ENCODE measurements at regions not wholly inside any gene's neighbourhood (a gene's known extent, or its start where the extent isn't known, plus 50 kb on each side); places are given as distances from the start of the nearest gene placed in this dataset.

DNA sequence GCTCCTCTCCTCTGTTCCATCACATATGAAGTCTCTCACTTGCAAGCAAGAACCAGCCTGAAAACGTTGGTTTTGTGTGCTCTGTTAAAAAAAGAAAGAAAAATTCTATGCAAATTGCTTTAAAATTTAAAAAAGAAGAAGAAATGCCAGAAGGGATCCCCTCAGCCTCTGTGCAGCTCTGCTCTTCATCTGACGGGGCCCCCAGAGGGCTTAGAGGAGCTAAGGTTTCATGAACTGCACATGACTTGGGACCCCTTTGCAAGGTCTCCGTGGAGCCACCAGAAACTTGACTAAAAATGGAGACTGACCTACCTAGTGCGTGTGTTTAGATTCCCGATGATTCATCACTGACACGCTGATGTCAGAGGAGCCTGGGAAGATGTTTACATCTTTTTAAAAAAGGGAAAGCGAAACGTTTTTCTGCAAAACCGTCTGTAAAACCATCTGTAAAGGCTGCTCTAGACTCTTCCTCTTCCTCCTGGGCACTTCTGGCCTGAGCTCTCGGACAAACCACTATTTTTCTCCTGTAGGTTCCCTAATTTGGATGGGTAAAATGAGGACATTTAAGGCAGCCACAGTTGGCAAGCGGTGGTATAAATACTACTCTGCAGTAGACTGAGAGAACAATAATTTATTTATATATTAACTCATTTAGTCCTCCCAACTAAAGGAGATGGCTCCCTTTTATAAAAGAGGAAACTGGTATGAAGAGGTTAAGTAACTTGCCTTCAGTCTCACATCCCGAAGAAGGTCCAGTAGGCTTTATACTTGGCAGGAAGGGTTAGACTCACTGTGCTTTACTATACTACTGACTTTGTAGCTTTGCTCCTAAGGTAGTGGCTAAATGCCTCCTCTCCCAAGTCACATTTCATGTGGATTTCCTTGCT is 67.2 kb upstream of the POLG start:
- Histone ChIP-seq H3K27me3 (ENCODE audit: control insufficient read depth, insufficient read depth, low read length, poor library complexity, severe bottlenecking) (peaks cover 100% of the 10 kb centered on the region), H3K27ac (ENCODE audit: low read depth, low read length) (no peak overlapping the region), H3K4me3 (ENCODE audit: low read length) (no peak overlapping the region), H3K9ac (ENCODE audit: extremely low read depth, low read length, poor library complexity, severe bottlenecking) (no peak overlapping the region), H3K36me3 (ENCODE audit: control insufficient read depth, insufficient read depth, low read length) (no peaks in the 10 kb centered on the region), H3K9me3 (ENCODE audit: control insufficient read depth, low read length) (peaks cover 5% of the 10 kb centered on the region), H3K4me1 (ENCODE audit: control insufficient read depth, insufficient read depth, low read length) (peaks cover under 1% of the 10 kb centered on the region)
- WGBS, 2 experiments (ENCODE audit: insufficient coverage in 1 of 2, insufficient read length in 1 of 2) = 11 to 14% methylated on average over 8 to 11 of the region's 12 CpGs
- Mint-ChIP-seq H3K27ac (no peak overlapping the region), H3K9me3 (no peaks in the 10 kb centered on the region), H3K4me1 (peaks cover 16% of the 10 kb centered on the region), H3K36me3 (ENCODE audit: low read depth) (no peaks in the 10 kb centered on the region), H3K4me3 (no peak overlapping the region), H3K27me3 (ENCODE audit: insufficient read depth) (peaks cover 98% of the 10 kb centered on the region)
- DNase-seq = no peak
- TF ChIP-seq, protein P1, sequence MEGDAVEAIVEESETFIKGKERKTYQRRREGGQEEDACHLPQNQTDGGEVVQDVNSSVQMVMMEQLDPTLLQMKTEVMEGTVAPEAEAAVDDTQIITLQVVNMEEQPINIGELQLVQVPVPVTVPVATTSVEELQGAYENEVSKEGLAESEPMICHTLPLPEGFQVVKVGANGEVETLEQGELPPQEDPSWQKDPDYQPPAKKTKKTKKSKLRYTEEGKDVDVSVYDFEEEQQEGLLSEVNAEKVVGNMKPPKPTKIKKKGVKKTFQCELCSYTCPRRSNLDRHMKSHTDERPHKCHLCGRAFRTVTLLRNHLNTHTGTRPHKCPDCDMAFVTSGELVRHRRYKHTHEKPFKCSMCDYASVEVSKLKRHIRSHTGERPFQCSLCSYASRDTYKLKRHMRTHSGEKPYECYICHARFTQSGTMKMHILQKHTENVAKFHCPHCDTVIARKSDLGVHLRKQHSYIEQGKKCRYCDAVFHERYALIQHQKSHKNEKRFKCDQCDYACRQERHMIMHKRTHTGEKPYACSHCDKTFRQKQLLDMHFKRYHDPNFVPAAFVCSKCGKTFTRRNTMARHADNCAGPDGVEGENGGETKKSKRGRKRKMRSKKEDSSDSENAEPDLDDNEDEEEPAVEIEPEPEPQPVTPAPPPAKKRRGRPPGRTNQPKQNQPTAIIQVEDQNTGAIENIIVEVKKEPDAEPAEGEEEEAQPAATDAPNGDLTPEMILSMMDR (conservative IDR thresholded peaks at IDR 0.05) = no peak

DNA sequence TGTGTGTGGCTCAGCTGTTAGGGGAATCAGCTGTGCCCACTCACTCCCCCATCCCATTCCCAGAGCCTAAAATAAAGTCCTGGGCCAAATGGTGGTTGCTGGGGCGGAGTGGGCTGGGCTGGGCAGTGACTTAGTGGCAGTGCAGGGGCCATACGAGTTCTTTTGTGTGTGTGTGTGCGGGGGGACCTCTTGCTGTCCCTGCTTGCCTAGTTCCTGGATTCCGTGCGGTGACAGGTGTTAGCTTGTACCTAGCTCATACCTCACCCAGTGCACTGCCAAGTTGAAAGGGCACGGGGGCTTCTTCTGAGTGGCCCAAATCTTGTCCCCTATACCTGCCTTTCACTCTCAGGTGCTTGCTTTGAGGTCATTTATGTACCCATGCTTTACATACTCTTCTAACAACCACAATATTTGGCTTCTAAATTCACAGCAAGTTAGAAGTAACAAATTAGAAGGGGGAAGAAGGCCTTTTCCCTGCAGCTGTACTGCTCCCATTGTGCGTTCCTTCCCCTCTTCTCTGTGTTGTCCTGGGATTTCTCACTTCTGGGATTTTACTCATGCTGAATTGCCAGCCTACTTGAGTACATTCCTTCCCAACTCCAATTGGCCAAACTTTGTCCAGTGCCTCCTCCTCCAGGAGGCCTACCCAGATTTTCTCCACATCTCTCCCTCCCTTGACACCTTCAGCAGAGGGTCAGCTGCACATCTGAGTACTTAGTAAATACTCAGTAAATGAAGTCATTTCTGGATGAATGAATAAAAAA is 66.3 kb upstream of the POLG start:
- Histone ChIP-seq H3K4me3 (ENCODE audit: low read length) (no peak overlapping the region), H3K9ac (ENCODE audit: extremely low read depth, low read length, poor library complexity, severe bottlenecking) (no peak overlapping the region), H3K27me3 (ENCODE audit: control insufficient read depth, insufficient read depth, low read length, poor library complexity, severe bottlenecking) (peaks cover 100% of the 10 kb centered on the region), H3K36me3 (ENCODE audit: control insufficient read depth, insufficient read depth, low read length) (no peaks in the 10 kb centered on the region), H3K27ac (ENCODE audit: low read depth, low read length) (peak overlapping the region; percentile 95), H3K4me1 (ENCODE audit: control insufficient read depth, insufficient read depth, low read length) (no peaks in the 10 kb centered on the region), H3K9me3 (ENCODE audit: control insufficient read depth, low read length) (peaks cover 5% of the 10 kb centered on the region)
- no peak for DNase-seq
- Mint-ChIP-seq H3K4me3 (peak overlapping the region; percentile 17), H3K27ac (no peak overlapping the region), H3K4me1 (peaks cover 19% of the 10 kb centered on the region), H3K27me3 (ENCODE audit: insufficient read depth) (peaks cover 98% of the 10 kb centered on the region), H3K9me3 (no peaks in the 10 kb centered on the region), H3K36me3 (ENCODE audit: low read depth) (no peaks in the 10 kb centered on the region)
- 21 to 40% methylated on average over 2 to 7 of the region's 7 CpGs for WGBS, 2 experiments (ENCODE audit: insufficient coverage in 1 of 2, insufficient read length in 1 of 2)
- TF ChIP-seq, protein P1 (conservative IDR thresholded peaks at IDR 0.05) = no peak

DNA sequence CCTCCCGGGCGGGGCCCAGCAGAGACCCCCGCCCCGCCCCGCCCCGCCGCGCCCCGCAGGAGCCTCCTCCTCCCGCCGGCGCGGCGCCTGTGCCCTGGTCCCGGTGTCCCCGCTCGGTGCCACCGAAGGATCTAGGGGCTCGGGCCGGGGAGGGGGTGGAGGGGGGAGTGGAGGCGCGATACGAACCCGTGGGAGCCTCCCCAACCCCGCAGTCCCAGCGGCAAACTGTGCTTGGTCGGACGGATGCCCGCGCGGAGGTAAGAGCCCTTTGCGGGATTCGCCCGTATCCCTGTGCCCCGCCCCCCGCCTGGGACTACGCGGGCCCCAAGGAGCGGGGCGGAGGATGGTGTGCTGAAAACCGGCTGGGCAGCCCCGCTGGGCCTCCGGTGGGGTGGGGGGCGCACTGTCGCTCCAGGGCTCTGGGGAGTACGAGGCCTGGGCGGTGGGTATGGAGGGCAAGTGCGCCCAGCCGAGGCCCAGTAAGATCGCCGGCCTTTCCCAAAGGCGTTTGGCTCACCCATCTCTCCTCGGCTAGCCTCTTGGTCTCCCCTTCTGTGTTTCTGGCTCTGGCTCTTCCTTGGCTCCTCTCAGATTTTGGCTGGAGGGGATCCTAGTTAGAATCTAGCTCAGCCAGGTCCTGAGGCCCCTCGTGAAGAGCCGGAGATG is 65.6 kb upstream of the POLG start:
- Histone ChIP-seq H3K36me3 (ENCODE audit: control insufficient read depth, insufficient read depth, low read length) (no peaks in the 10 kb centered on the region), H3K9ac (ENCODE audit: extremely low read depth, low read length, poor library complexity, severe bottlenecking) (no peak overlapping the region), H3K4me1 (ENCODE audit: control insufficient read depth, insufficient read depth, low read length) (no peaks in the 10 kb centered on the region), H3K9me3 (ENCODE audit: control insufficient read depth, low read length) (peaks cover 3% of the 10 kb centered on the region), H3K4me3 (ENCODE audit: low read length) (no peak overlapping the region), H3K27ac (ENCODE audit: low read depth, low read length) (peak overlapping the region; percentile 95), H3K27me3 (ENCODE audit: control insufficient read depth, insufficient read depth, low read length, poor library complexity, severe bottlenecking) (peaks cover 100% of the 10 kb centered on the region)
- WGBS, 2 experiments (ENCODE audit: insufficient coverage in 1 of 2, insufficient read length in 1 of 2) = 3% methylated on average over 25 to 52 of the region's 55 CpGs
- no peaks in the 10 kb centered on the region for H3K9me3 Mint-ChIP-seq
- peak overlapping the region; percentile 42 for H3K4me3 Mint-ChIP-seq
- TF ChIP-seq, protein P1 (conservative IDR thresholded peaks at IDR 0.05) = no peak
- no peak overlapping the region for H3K27ac Mint-ChIP-seq
- DNase-seq = peak; percentile 79
- peaks cover 98% of the 10 kb centered on the region for H3K27me3 Mint-ChIP-seq (ENCODE audit: insufficient read depth)
- H3K4me1 Mint-ChIP-seq = peaks cover 19% of the 10 kb centered on the region
- H3K36me3 Mint-ChIP-seq (ENCODE audit: low read depth) = no peaks in the 10 kb centered on the region
